ENCODE measurements at regions not wholly inside any gene's neighbourhood (a gene's known extent, or its start where the extent isn't known, plus 50 kb on each side); places are given as distances from the start of the nearest gene placed in this dataset.

DNA sequence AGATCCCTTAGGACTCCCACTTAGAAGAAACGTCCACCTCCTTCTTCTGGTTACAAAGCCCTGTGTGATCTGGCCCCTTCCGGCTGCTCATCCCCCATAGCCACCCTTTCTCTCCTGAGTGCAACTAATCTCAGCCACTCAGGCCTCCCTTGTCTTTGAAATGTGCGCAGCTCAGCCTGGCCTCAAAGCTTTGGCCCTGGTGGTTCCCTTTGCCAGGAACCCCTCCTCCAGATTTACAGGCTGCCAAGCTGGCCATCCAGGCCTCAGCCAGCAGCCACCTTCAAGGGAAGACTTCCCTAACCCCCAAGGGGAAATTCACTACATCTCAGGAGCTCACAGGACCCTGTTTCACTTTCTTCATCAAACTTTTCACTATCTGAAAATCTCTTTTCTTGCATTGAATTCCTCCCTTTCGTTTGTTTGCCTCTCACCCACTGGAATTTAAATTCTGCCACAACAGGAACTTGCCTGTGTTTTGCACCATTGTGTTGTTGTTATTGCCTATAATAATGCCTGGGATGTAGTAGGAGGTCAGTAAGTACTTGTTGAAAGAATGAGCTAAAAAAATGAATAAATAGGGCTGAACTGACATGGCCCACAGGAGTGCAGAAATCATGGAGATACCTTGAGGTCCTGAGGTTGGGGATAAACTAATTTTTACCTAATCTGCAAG, 109.5 kb upstream of the PFN2 start:
- DNase-seq, result no peak

DNA sequence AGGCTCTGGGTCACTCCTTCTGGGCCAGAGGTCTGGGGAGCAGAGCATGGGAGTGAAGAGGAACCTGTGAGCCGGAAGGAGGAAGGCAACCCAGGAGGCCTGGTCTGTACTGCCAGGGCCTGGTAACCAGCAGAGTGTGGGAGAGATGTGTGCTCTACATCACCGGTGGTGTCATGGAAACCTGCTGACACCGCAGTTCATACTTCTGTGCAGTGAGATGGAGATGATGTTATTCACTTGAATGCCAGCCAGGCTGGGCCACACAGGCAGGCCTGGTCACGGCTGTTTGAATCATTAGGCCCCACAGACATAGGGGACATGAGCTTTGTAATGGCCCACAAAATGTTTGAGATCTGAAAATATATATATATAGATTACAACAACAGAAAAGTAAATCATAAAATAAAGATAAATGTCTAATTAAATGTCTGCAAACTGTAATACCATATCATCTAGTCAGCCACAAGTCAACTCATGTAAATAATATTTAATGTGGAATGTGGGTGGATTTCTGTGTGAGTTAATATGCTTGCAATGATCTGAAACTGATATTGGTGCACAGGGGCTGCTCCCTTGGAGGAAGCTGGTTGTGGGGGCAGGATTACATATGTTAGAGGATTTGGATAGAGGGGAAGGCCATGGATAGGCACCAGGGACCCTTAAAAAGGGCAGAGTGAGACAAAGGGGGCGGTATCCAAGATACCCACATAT, 108.5 kb upstream of the PFN2 start:
- no peak for DNase-seq

DNA sequence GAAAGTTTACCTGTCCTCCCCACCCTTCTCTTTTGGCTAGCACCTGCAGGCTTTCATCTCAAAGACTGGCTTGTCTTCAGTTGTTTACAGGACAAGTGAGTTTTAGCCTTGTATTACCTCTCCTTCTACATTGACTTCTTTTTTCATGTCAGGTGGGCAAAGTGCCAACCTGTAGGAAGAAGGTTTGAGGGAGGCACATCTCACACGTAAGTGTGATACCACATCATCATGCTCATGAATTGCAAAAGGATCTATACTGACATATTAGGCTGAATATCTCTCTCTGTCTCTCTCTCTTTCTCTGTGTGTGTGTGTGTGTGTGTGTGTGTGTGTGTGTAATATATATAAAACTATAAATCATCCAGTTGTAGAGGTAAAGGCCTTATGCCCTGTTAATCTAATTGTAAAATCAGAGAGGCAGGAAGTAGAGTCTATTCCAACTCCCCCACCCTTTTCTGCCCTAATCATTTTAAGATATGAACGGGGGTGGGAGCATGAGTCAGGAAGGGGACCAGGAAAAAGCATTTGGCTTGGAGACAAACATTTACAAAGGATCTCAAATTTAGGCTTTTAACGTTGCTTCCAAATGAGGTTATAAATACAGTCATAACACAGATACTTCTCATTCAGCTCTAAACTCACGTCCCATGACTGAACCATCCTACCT, 107.0 kb upstream of the PFN2 start:
- DNase-seq, result no peak

DNA sequence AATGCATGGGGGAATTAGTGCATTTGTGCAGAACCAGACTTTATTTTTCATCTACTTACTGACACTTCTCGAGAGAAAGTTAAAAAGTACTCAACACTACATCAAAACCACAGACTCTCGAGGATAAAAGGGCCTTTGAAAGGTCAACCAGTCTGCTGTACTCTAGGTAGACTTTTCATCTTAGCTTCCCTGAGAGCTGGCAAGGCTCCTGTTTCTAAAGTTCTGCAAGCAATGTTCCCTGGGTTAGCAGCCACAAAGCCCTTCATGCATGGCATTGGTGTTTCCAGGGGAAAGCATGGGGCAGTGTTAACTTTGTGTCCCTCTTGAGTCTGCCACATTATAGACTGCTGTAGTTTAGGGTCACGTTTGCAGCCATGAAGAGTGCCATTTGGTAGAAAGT, 106.4 kb upstream of the PFN2 start:
- no peak for DNase-seq

GRCh38 chr3:150076443-150076842, 105.7 kb upstream of the PFN2 start:
- no peak for DNase-seq

DNA sequence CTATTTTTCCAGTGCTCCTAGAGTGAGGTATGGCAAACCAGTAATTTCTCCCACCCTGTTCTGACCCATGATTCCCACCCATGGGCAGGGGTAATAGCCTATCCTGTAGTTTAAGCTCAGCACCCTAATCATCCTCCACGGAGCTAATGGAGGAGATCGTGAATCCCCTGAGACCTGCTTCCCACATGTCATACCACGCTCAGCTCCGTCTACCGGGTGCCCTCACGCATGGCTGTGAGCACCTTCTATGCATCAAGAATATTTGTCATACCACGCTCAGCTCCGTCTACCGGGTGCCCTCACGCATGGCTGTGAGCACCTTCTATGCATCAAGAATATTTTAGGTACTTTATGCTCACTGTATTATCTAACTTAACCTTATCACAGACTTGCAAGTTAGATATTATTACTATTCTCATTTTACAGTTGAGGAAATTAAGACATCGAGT, 104.7 kb upstream of the PFN2 start:
- DNase-seq, result no peak

- no peak for DNase-seq
Measured at GRCh38 chr3:150074697-150075416, 104.2 kb upstream of the PFN2 start.

- DNase-seq, result no peak
Measured at GRCh38 chr3:150074277-150074676, 103.6 kb upstream of the PFN2 start.

GRCh38 chr3:150073513-150073912, 102.8 kb upstream of the PFN2 start:
- DNase-seq, result no peak

DNA sequence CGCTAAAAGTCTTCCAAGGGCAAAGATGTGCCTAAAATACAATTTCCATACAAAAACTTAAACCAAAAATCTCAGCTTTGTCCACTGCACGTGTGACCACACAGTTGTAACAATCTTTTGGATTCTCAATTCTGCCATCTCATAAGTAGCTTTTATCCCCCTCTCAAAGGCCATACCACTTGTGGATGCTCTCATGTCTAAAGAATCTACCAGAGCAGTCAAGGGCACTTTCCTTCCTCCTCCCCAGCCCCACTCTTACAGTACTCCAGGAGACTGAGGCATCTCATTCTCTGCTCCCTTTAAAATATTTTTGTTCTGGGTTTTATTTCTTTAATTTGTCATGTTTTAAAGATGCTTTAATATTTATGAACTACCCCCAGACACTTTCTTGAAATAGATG, 102.3 kb upstream of the PFN2 start:
- DNase-seq, result no peak

- no peak for DNase-seq
Measured at GRCh38 chr3:150072576-150072975, 101.9 kb upstream of the PFN2 start.

DNA sequence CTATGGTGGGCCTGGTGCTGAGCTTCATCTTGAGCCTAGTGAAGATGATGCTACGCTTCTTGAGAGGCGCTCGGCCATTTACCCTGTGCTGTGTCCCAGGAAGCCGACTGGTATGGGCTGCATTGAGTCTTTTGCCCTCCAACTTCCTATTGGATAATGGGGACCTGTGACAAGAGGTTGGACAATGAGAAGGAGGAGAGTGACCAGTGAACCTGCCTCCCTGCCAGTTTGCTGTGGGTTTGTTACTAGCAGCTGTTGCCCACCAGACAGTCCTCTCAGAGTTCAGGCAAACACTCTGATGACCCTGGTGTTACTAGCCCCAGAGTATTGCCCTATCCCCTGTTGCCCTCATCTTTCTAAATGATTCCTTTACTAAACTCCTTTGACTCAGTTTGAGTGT, 99.6 kb upstream of the PFN2 start:
- DNase-seq, result no peak

GRCh38 chr3:150069633-150070032, 98.9 kb upstream of the PFN2 start:
- no peak for DNase-seq

GRCh38 chr3:150069154-150069527, 98.4 kb upstream of the PFN2 start:
- DNase-seq, result no peak

- DNase-seq, result no peak
Measured at GRCh38 chr3:150068440-150069153, 97.9 kb upstream of the PFN2 start.

- no peak for DNase-seq
Measured at GRCh38 chr3:150067561-150067960, 96.9 kb upstream of the PFN2 start.

GRCh38 chr3:150064971-150065370, 94.3 kb upstream of the PFN2 start:
- DNase-seq, result no peak

DNA sequence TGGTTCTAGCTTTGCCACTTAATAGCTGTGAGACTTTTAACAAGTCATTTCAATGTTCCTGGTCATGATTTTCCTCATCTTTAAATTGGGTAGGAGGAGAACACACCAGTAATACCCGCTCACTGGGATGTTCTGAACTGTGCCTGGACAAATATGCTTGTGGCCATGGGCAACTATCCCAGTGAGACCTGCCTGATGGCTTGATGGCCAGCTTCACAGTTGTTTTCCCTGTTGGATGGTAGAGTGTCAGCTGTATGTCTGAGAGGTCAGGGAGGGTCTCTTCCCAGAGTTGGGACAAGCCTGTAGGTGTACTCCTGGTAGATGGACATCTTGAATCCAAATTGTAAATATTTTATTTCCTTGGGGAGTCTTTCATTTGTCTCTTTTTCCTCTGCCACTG, 92.5 kb upstream of the PFN2 start:
- DNase-seq, result no peak

- no peak for DNase-seq
Measured at GRCh38 chr3:150062492-150062891, 91.8 kb upstream of the PFN2 start.

- no peak for DNase-seq
Measured at GRCh38 chr3:150061288-150062024, 90.8 kb upstream of the PFN2 start.

GRCh38 chr3:150059729-150060128, 89.0 kb upstream of the PFN2 start:
- DNase-seq, result no peak

DNA sequence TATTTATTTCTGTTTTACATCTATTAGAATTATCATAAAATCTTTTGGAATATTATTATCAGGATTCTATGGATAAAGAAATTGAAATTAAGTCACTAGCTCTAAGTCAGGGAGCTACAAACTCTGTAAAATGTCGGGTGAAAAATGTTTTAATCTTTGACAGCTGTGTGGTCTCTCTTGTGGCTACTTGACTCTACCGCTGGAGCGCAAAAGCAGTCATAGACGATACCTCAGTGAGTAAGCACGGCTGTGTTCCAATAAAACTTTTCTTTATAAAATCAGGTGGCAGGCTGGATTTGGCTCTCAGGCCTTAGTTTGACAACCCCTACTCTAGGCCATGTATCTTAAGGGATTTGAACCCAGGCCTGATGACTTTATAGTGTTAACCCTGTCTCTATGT, 88.5 kb upstream of the PFN2 start:
- no peak for DNase-seq
